WTC11 (cell line): ENCODE measurements at regions not wholly inside any gene's neighbourhood (a gene's known extent, or its start where the extent isn't known, plus 50 kb on each side); places are given as distances from the start of the nearest gene placed in this dataset.

ENCODE experiments used
- ATAC-seq: fragments of 200-7000 bp; cut with Tn5 transposase; 2 replicates; pipeline ENCODE4 v1.10.0; 2021; ENCODE audit warnings: mild to moderate bottlenecking, moderate library complexity
- CTCF ChIA-PET: fragments of 300-600 bp; sonication (Branson Sonifier 250); formaldehyde crosslinking; loops from one replicate; lab custom pipeline; 2021; ENCODE audit warnings: antibody characterized with exemption; lab: Charles Lee
- POLR2A ChIA-PET: fragments of 350-600 bp; sonication (Branson Sonifier 250); formaldehyde crosslinking; loops from one replicate; lab custom pipeline; 2021; ENCODE audit warnings: antibody characterized with exemption; lab: Charles Lee
- DNase-seq: peaks from one replicate; pipeline ENCODE4 v3.0.0; 2021; ENCODE audit warnings: low spot score
- H3K27ac Mint-ChIP-seq: 2 replicates; pipeline ENCODE4 v1.8.0; 2021; ENCODE audit warnings: mixed read lengths
- H3K27me3 Mint-ChIP-seq: 2 replicates; pipeline ENCODE4 v1.8.0; 2021; ENCODE audit warnings: low read depth, mild to moderate bottlenecking, moderate library complexity, mixed read lengths
- H3K36me3 Mint-ChIP-seq: 2 replicates; pipeline ENCODE4 v1.8.0; 2021; ENCODE audit warnings: mixed read lengths
- H3K4me1 Mint-ChIP-seq: 2 replicates; pipeline ENCODE4 v1.8.0; 2022; ENCODE audit warnings: mixed read lengths
- H3K4me3 Mint-ChIP-seq: 2 replicates; pipeline ENCODE4 v1.8.0; 2021; ENCODE audit warnings: mild to moderate bottlenecking, moderate library complexity, mixed read lengths
- H3K9me3 Mint-ChIP-seq: 2 replicates; pipeline ENCODE4 v1.8.0; 2021; ENCODE audit warnings: mixed read lengths
- CREM ChIP-seq: sonication (generic); formaldehyde crosslinking; IDR thresholded peaks from 2 replicates; pipeline ENCODE4 v1.8.1; 2022; ENCODE audit warnings: mild to moderate bottlenecking, missing genetic modification reagents, moderate library complexity
- FOXP1 ChIP-seq: sonication (generic); formaldehyde crosslinking; IDR thresholded peaks from 2 replicates; pipeline ENCODE4 v1.8.0; 2022; ENCODE audit warnings: missing genetic modification reagents, mild to moderate bottlenecking, moderate library complexity, borderline replicate concordance
- NFE2L1 ChIP-seq: sonication (generic); formaldehyde crosslinking; IDR thresholded peaks from 2 replicates; pipeline ENCODE4 v1.8.1; 2023; ENCODE audit warnings: missing genetic modification reagents
- PREB ChIP-seq: sonication (generic); formaldehyde crosslinking; IDR thresholded peaks from 2 replicates; pipeline ENCODE4 v1.8.1; 2022; ENCODE audit warnings: mild to moderate bottlenecking, missing genetic modification reagents, moderate library complexity, borderline replicate concordance
- ZNF232 ChIP-seq: sonication (generic); formaldehyde crosslinking; IDR thresholded peaks from 2 replicates; pipeline ENCODE4 v1.8.0; 2022; ENCODE audit warnings: mild to moderate bottlenecking, missing genetic modification reagents
- ZNF532 ChIP-seq: fragments of 250-450 bp; sonication (Bioruptor Pico); IDR thresholded peaks from 2 replicates; pipeline ENCODE4 v1.9.0; 2021; ENCODE audit warnings: mild to moderate bottlenecking, borderline replicate concordance
- TF ChIP-seq, protein P1 (sequence below): fragments of 200-600 bp; IDR thresholded peaks from 2 replicates; pipeline ENCODE4 v1.8.0; 2022; ENCODE audit warnings: antibody characterized with exemption
- TF ChIP-seq, protein P2 (sequence below): sonication (generic); formaldehyde crosslinking; IDR thresholded peaks from 2 replicates; pipeline ENCODE4 v1.8.0; 2022; ENCODE audit warnings: missing genetic modification reagents

GRCh38 chr3:181279239-181279565 is 289.7 kb upstream of the DNAJC19 start (continued):
- TF ChIP-seq PREB (CRISPR knock-in tag) = no peak
- no peak for TF ChIP-seq ZNF232 (CRISPR knock-in tag)
- TF ChIP-seq CREM (CRISPR knock-in tag) = no peak
- no peak for TF ChIP-seq ZNF532 (CRISPR knock-in tag)

- no peak for ATAC-seq
- Mint-ChIP-seq H3K4me1 (no peaks in the 10 kb centered on the region), H3K36me3 (no peaks in the 10 kb centered on the region), H3K9me3 (no peaks in the 10 kb centered on the region), H3K27me3 (no peaks in the 10 kb centered on the region), H3K4me3 (no peak overlapping the region), H3K27ac (no peak overlapping the region)
- ChIA-PET POLR2A (no interaction called here), CTCF (interaction anchor here (0.5 to 2.4 kb wide), 14 partner anchors 10 to 1034 kb away, joined by 3 to 35 read pairs (median 4); no protein-coding TSS in a partner anchor)
- TF ChIP-seq NFE2L1 (CRISPR knock-in tag) = no peak
- no peak for TF ChIP-seq FOXP1 (CRISPR knock-in tag)
- TF ChIP-seq, protein P1, sequence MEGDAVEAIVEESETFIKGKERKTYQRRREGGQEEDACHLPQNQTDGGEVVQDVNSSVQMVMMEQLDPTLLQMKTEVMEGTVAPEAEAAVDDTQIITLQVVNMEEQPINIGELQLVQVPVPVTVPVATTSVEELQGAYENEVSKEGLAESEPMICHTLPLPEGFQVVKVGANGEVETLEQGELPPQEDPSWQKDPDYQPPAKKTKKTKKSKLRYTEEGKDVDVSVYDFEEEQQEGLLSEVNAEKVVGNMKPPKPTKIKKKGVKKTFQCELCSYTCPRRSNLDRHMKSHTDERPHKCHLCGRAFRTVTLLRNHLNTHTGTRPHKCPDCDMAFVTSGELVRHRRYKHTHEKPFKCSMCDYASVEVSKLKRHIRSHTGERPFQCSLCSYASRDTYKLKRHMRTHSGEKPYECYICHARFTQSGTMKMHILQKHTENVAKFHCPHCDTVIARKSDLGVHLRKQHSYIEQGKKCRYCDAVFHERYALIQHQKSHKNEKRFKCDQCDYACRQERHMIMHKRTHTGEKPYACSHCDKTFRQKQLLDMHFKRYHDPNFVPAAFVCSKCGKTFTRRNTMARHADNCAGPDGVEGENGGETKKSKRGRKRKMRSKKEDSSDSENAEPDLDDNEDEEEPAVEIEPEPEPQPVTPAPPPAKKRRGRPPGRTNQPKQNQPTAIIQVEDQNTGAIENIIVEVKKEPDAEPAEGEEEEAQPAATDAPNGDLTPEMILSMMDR = 0 out of 2 replicates have a peak, but pooled peaks have one; percentile 20
- no peak for DNase-seq
Observed at GRCh38 chr3:181278468-181279238, 289.1 kb upstream of the DNAJC19 start.

DNA sequence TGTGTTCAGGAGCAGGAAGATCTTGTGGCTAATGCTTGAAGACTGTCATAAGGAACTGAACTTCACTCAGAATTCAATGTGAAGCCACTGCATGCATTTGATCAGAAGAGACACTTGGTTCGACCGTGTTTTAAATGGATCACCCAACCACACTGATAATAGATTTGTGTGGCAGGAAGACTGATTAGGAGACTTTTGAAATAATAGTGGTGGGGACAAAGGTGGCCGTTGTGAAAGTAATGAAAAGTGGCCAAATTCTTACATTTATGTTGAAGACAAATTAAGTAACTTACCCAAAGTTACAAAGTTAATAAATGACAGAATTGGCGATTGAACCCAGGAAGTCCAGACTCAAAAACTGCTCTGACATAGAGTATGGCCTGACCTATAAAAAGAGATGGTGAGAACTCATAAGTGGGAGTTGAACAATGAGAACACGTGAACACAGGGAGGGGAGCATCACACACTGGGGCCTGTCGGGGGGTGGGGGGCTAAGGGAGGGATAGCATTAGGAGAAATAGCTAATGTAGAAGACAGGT is 286.9 kb upstream of the DNAJC19 start:
- Mint-ChIP-seq H3K4me1 (no peaks in the 10 kb centered on the region), H3K27ac (no peak overlapping the region), H3K36me3 (no peaks in the 10 kb centered on the region), H3K27me3 (no peaks in the 10 kb centered on the region), H3K4me3 (no peak overlapping the region), H3K9me3 (no peaks in the 10 kb centered on the region)
- TF ChIP-seq, protein P2, sequence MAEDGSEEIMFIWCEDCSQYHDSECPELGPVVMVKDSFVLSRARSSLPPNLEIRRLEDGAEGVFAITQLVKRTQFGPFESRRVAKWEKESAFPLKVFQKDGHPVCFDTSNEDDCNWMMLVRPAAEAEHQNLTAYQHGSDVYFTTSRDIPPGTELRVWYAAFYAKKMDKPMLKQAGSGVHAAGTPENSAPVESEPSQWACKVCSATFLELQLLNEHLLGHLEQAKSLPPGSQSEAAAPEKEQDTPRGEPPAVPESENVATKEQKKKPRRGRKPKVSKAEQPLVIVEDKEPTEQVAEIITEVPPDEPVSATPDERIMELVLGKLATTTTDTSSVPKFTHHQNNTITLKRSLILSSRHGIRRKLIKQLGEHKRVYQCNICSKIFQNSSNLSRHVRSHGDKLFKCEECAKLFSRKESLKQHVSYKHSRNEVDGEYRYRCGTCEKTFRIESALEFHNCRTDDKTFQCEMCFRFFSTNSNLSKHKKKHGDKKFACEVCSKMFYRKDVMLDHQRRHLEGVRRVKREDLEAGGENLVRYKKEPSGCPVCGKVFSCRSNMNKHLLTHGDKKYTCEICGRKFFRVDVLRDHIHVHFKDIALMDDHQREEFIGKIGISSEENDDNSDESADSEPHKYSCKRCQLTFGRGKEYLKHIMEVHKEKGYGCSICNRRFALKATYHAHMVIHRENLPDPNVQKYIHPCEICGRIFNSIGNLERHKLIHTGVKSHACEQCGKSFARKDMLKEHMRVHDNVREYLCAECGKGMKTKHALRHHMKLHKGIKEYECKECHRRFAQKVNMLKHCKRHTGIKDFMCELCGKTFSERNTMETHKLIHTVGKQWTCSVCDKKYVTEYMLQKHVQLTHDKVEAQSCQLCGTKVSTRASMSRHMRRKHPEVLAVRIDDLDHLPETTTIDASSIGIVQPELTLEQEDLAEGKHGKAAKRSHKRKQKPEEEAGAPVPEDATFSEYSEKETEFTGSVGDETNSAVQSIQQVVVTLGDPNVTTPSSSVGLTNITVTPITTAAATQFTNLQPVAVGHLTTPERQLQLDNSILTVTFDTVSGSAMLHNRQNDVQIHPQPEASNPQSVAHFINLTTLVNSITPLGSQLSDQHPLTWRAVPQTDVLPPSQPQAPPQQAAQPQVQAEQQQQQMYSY (CRISPR knock-in tag) = no peak
- DNase-seq (no peak), ATAC-seq (no peak)
- POLR2A ChIA-PET = no interaction called here
- CTCF ChIA-PET = interaction anchor here (1.0 kb wide), 1 partner anchor 47 kb away, joined by 4 read pairs; no protein-coding TSS in a partner anchor
